Sigmoid colon (tissue), 4 donors: ENCODE measurements at regions not wholly inside any gene's neighbourhood (a gene's known extent, or its start where the extent isn't known, plus 50 kb on each side); places are given as distances from the start of the nearest gene placed in this dataset.

Experiments
- CTCF ChIP-seq, 4 experiments: fragments of 450-650 bp in 3 of 4; fragments of 200-600 bp in 1 of 4; IDR thresholded peaks; one replicate each; pipeline ENCODE4 v1.5.1; 2016 to 2019; ENCODE audit warnings: antibody characterized with exemption in 4 of 4, mild to moderate bottlenecking in 3 of 4, moderate library complexity in 2 of 4
- EP300 ChIP-seq, 4 donors: sonication (generic); formaldehyde crosslinking; IDR thresholded peaks; one replicate each; pipeline ENCODE4 v1.6.1; 2017; ENCODE audit warnings: antibody characterized with exemption in 4 of 4
- POLR2A ChIP-seq, 2 donors: fragments of 450-650 bp; IDR thresholded peaks; one replicate each; pipeline ENCODE4 v1.6.1; 2016; ENCODE audit warnings: antibody characterized with exemption in 2 of 2, mild to moderate bottlenecking in 2 of 2, moderate library complexity in 2 of 2
- POLR2AphosphoS5 ChIP-seq, 4 donors: sonication (generic); formaldehyde crosslinking; IDR thresholded peaks; one replicate each; pipeline ENCODE4 v1.6.1; 2017; ENCODE audit warnings: antibody characterized with exemption in 4 of 4

DNA sequence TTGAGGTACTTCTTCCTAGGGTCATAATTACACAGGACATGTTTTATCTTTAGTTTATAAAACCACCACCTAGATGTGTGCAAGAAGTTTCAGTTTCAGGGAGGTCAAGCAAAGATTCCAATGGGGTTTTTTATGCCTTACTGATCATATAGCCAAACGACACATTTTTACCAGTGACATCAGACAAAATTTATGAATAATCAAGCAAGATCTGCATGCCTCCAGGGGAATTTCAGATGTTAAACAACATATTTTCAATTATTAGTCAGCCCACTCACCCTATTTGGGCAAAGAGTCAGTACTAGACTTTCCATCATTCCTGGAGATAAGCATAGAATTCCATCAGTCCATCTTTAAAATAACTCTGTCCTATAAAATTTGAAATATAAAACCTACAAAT, 867.4 kb downstream of the KCNT2 start:
- TF ChIP-seq POLR2A (IDR thresholded peaks at IDR 0.05) (no peak), CTCF (IDR thresholded peaks at IDR 0.05) (no peak), POLR2AphosphoS5 (IDR thresholded peaks at IDR 0.05) (no peak), EP300 (IDR thresholded peaks at IDR 0.05) (no peak)
